Astrocyte (in vitro differentiated cells and primary cell): ENCODE measurements at regions not wholly inside any gene's neighbourhood (a gene's known extent, or its start where the extent isn't known, plus 50 kb on each side); places are given as distances from the start of the nearest gene placed in this dataset.

Source experiments
- EZH2 ChIP-seq: IDR thresholded peaks from 2 replicates; pipeline ENCODE4 v1.6.1; 2012; ENCODE audit warnings: mild to moderate bottlenecking, low read length, inconsistent platforms; ENCODE audit not compliant: insufficient read depth
- TF ChIP-seq, protein P1 (sequence below): IDR thresholded peaks from 2 replicates; pipeline ENCODE4 v1.5.1; 2011; ENCODE audit warnings: low read depth, mild to moderate bottlenecking, inconsistent platforms, low read length, moderate library complexity; ENCODE audit not compliant: insufficient read depth

DNA sequence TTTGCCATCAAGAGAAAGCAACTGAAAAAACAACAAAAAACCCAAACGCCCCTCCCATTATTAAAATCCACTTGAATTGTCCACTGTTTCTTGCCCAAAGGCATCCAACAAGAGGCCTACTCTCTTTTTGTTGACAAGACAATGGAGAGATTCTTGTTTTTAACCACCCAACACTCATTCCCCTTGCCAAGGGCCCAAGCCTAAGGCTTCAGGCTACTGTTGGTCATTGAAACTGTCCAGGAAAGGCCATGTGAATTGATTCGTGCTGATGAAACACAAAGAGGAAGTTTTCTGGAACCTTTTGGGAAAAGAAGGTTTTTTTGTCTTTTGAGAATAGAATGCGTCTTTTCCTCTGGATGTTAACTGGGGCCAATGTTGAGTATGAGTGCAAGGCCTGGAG, 157.4 kb upstream of the PFN2 start:
- TF ChIP-seq, protein P1, sequence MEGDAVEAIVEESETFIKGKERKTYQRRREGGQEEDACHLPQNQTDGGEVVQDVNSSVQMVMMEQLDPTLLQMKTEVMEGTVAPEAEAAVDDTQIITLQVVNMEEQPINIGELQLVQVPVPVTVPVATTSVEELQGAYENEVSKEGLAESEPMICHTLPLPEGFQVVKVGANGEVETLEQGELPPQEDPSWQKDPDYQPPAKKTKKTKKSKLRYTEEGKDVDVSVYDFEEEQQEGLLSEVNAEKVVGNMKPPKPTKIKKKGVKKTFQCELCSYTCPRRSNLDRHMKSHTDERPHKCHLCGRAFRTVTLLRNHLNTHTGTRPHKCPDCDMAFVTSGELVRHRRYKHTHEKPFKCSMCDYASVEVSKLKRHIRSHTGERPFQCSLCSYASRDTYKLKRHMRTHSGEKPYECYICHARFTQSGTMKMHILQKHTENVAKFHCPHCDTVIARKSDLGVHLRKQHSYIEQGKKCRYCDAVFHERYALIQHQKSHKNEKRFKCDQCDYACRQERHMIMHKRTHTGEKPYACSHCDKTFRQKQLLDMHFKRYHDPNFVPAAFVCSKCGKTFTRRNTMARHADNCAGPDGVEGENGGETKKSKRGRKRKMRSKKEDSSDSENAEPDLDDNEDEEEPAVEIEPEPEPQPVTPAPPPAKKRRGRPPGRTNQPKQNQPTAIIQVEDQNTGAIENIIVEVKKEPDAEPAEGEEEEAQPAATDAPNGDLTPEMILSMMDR, result no peak
- no peak for TF ChIP-seq EZH2
